Type B pancreatic cell (in vitro differentiated cells): ENCODE measurements at regions not wholly inside any gene's neighbourhood (a gene's known extent, or its start where the extent isn't known, plus 50 kb on each side); places are given as distances from the start of the nearest gene placed in this dataset.

ENCODE experiments used
- DNase-seq: peaks from one replicate; pipeline ENCODE4 v3.0.0; 2021; ENCODE audit warnings: mixed read lengths; ENCODE audit not compliant: unreplicated experiment; ENCODE audit errors: extremely low spot score
- H3K27ac Mint-ChIP-seq: 2 replicates; pipeline ENCODE4 v1.8.0; 2021; ENCODE audit warnings: mild to moderate bottlenecking, mixed read lengths
- H3K27me3 Mint-ChIP-seq: 2 replicates; pipeline ENCODE4 v1.8.0; 2021; ENCODE audit warnings: mixed read lengths
- H3K36me3 Mint-ChIP-seq: 2 replicates; pipeline ENCODE4 v1.8.0; 2021; ENCODE audit warnings: mixed read lengths
- H3K4me1 Mint-ChIP-seq: one replicate; pipeline ENCODE4 v1.8.0; 2021; ENCODE audit warnings: mixed read lengths; ENCODE audit not compliant: unreplicated experiment
- H3K4me3 Mint-ChIP-seq: 2 replicates; pipeline ENCODE4 v1.8.0; 2021; ENCODE audit warnings: mild to moderate bottlenecking, mixed read lengths
- H3K9me3 Mint-ChIP-seq: 2 replicates; pipeline ENCODE4 v1.8.0; 2021; ENCODE audit warnings: mixed read lengths
- CTCF ChIP-seq: fragments of 200-600 bp; sonication (generic); conservative IDR thresholded peaks from 2 replicates; pipeline ENCODE4 v1.5.0; 2021; ENCODE audit warnings: antibody characterized with exemption, mild to moderate bottlenecking

- Mint-ChIP-seq H3K27me3 (no peaks in the 10 kb centered on the region), H3K4me3 (no peak overlapping the region), H3K36me3 (peaks cover 3% of the 10 kb centered on the region), H3K27ac (no peak overlapping the region), H3K4me1 (no peaks in the 10 kb centered on the region), H3K9me3 (no peaks in the 10 kb centered on the region)
- no peak for TF ChIP-seq CTCF
- no peak for DNase-seq
These were observed 424.9 kb upstream of the MGAT4C start for GRCh38 chr12:86681060-86681459.

- Mint-ChIP-seq H3K4me1 (peaks cover 5% of the 10 kb centered on the region), H3K4me3 (no peak overlapping the region), H3K27ac (no peak overlapping the region), H3K9me3 (no peaks in the 10 kb centered on the region), H3K36me3 (no peaks in the 10 kb centered on the region), H3K27me3 (no peaks in the 10 kb centered on the region)
- DNase-seq = no peak
- no peak for TF ChIP-seq CTCF
These were observed 419.0 kb upstream of the MGAT4C start for GRCh38 chr12:86675197-86675596.

GRCh38 chr12:86670986-86671385 is 414.8 kb upstream of the MGAT4C start:
- Mint-ChIP-seq H3K4me3 (no peak overlapping the region), H3K27ac (no peak overlapping the region), H3K27me3 (no peaks in the 10 kb centered on the region), H3K36me3 (no peaks in the 10 kb centered on the region), H3K9me3 (peaks cover 12% of the 10 kb centered on the region), H3K4me1 (peaks cover 8% of the 10 kb centered on the region)
- no peak for DNase-seq
- no peak for TF ChIP-seq CTCF

GRCh38 chr12:86669010-86669409 is 412.8 kb upstream of the MGAT4C start:
- H3K27ac Mint-ChIP-seq = peak overlapping the region; percentile 69
- H3K9me3 Mint-ChIP-seq = peaks cover 12% of the 10 kb centered on the region
- no peak for DNase-seq
- no peak for TF ChIP-seq CTCF
- H3K27me3 Mint-ChIP-seq = no peaks in the 10 kb centered on the region
- H3K36me3 Mint-ChIP-seq = no peaks in the 10 kb centered on the region
- peak overlapping the region; percentile 53 for H3K4me3 Mint-ChIP-seq
- H3K4me1 Mint-ChIP-seq = peaks cover 10% of the 10 kb centered on the region

- DNase-seq = no peak
- peaks cover 12% of the 10 kb centered on the region for H3K9me3 Mint-ChIP-seq
These were observed 410.1 kb upstream of the MGAT4C start for GRCh38 chr12:86666316-86666715.

More at GRCh38 chr12:86666316-86666715, 410.1 kb upstream of the MGAT4C start:
- Mint-ChIP-seq H3K27me3 (no peaks in the 10 kb centered on the region), H3K36me3 (no peaks in the 10 kb centered on the region), H3K27ac (no peak overlapping the region), H3K4me3 (no peak overlapping the region), H3K4me1 (peaks cover 14% of the 10 kb centered on the region)
- TF ChIP-seq CTCF = no peak
